ENCODE measurements at regions not wholly inside any gene's neighbourhood (a gene's known extent, or its start where the extent isn't known, plus 50 kb on each side); places are given as distances from the start of the nearest gene placed in this dataset.
"Not testable (repeated sequence)": the region's sequence is repeated elsewhere in the genome, so short reads cannot be mapped to it uniquely, and the experiment has no call there.

- no peak overlapping the region for H3K4me2 ChIP-seq (ENCODE audit: insufficient read depth, low read length)
- no peak overlapping the region for H3K9ac ChIP-seq (ENCODE audit: low read depth, low read length)
- H3K9me3 ChIP-seq (ENCODE audit: insufficient read depth, low read length, severe bottlenecking) = no peaks in the 10 kb centered on the region
- no peaks in the 10 kb centered on the region for H4K20me1 ChIP-seq (ENCODE audit: insufficient read depth, low read length)
- H3K36me3 ChIP-seq (ENCODE audit: insufficient read depth, low read length) = no peaks in the 10 kb centered on the region
- DNase-seq = no peak
- H3K79me2 ChIP-seq (ENCODE audit: insufficient read depth, low read length) = no peaks in the 10 kb centered on the region
- peak; percentile 40 for TF ChIP-seq CTCF (IDR thresholded peaks at IDR 0.05; ENCODE audit: borderline replicate concordance, extremely low read depth, low read length, poor library complexity, severe bottlenecking)
- TF ChIP-seq EZH2 (IDR thresholded peaks at IDR 0.05; ENCODE audit: borderline replicate concordance, low read depth, low read length, severe bottlenecking) = no peak
- peaks cover 28% of the 10 kb centered on the region for H3K27me3 ChIP-seq (ENCODE audit: insufficient read depth, low read length, poor library complexity)
- H3K27ac ChIP-seq (ENCODE audit: low read length) = no peak overlapping the region
- H3K4me1 ChIP-seq (ENCODE audit: insufficient read depth, low read length) = peaks cover 8% of the 10 kb centered on the region
- H2AFZ ChIP-seq (ENCODE audit: low read depth, low read length) = no peak overlapping the region
- H3K4me3 ChIP-seq (ENCODE audit: low read depth in 1 of 2, low read length in 2 of 2) = no peak overlapping the region
- no peak; the same call in 2 of the 3 replicates for ATAC-seq (ENCODE audit: insufficient read depth, low read depth)
Observed at GRCh38 chr3:197454014-197454413, 101.8 kb downstream of the BDH1 start.

- Histone ChIP-seq H3K27me3 (ENCODE audit: insufficient read depth, low read length, poor library complexity) (peaks cover 18% of the 10 kb centered on the region), H3K27ac (ENCODE audit: low read length) (no peak overlapping the region), H3K79me2 (ENCODE audit: insufficient read depth, low read length) (no peaks in the 10 kb centered on the region), H3K9me3 (ENCODE audit: insufficient read depth, low read length, severe bottlenecking) (no peaks in the 10 kb centered on the region), H3K4me1 (ENCODE audit: insufficient read depth, low read length) (no peaks in the 10 kb centered on the region), H3K36me3 (ENCODE audit: insufficient read depth, low read length) (no peaks in the 10 kb centered on the region), H2AFZ (ENCODE audit: low read depth, low read length) (no peak overlapping the region), H3K4me3 (ENCODE audit: low read depth in 1 of 2, low read length in 2 of 2) (no peak overlapping the region), H4K20me1 (ENCODE audit: insufficient read depth, low read length) (no peaks in the 10 kb centered on the region), H3K9ac (ENCODE audit: low read depth, low read length) (no peak overlapping the region), H3K4me2 (ENCODE audit: insufficient read depth, low read length) (no peak overlapping the region)
- ATAC-seq (ENCODE audit: insufficient read depth, low read depth) (no peak), DNase-seq (no peak)
- TF ChIP-seq EZH2 (IDR thresholded peaks at IDR 0.05; ENCODE audit: borderline replicate concordance, low read depth, low read length, severe bottlenecking) (no peak), CTCF (IDR thresholded peaks at IDR 0.05; ENCODE audit: borderline replicate concordance, extremely low read depth, low read length, poor library complexity, severe bottlenecking) (no peak)
Observed at GRCh38 chr3:197450810-197451209, 105.0 kb downstream of the BDH1 start.

- TF ChIP-seq EZH2 (IDR thresholded peaks at IDR 0.05; ENCODE audit: borderline replicate concordance, low read depth, low read length, severe bottlenecking) (no peak), CTCF (IDR thresholded peaks at IDR 0.05; ENCODE audit: borderline replicate concordance, extremely low read depth, low read length, poor library complexity, severe bottlenecking) (no peak)
- DNase-seq (no peak), ATAC-seq (ENCODE audit: insufficient read depth, low read depth) (no peak)
- Histone ChIP-seq H4K20me1 (ENCODE audit: insufficient read depth, low read length) (no peaks in the 10 kb centered on the region), H3K27ac (ENCODE audit: low read length) (no peak overlapping the region), H2AFZ (ENCODE audit: low read depth, low read length) (no peak overlapping the region), H3K4me2 (ENCODE audit: insufficient read depth, low read length) (no peak overlapping the region), H3K4me3 (ENCODE audit: low read depth in 1 of 2, low read length in 2 of 2) (no peak overlapping the region), H3K36me3 (ENCODE audit: insufficient read depth, low read length) (no peaks in the 10 kb centered on the region), H3K27me3 (ENCODE audit: insufficient read depth, low read length, poor library complexity) (peaks cover 14% of the 10 kb centered on the region), H3K4me1 (ENCODE audit: insufficient read depth, low read length) (no peaks in the 10 kb centered on the region), H3K9me3 (ENCODE audit: insufficient read depth, low read length, severe bottlenecking) (no peaks in the 10 kb centered on the region), H3K79me2 (ENCODE audit: insufficient read depth, low read length) (no peaks in the 10 kb centered on the region), H3K9ac (ENCODE audit: low read depth, low read length) (no peak overlapping the region)
Observed at GRCh38 chr3:197450308-197450707, 105.5 kb downstream of the BDH1 start.

GRCh38 chr3:197449181-197449580 lies 106.6 kb downstream of the BDH1 start:
- not testable (repeated sequence) for ATAC-seq (ENCODE audit: insufficient read depth, low read depth); H3K9me3 ChIP-seq (ENCODE audit: insufficient read depth, low read length, severe bottlenecking); H3K4me1 ChIP-seq (ENCODE audit: insufficient read depth, low read length); H3K79me2 ChIP-seq (ENCODE audit: insufficient read depth, low read length); H3K27ac ChIP-seq (ENCODE audit: low read length); H3K4me2 ChIP-seq (ENCODE audit: insufficient read depth, low read length); H3K27me3 ChIP-seq (ENCODE audit: insufficient read depth, low read length, poor library complexity); H3K4me3 ChIP-seq (ENCODE audit: low read depth in 1 of 2, low read length in 2 of 2); H4K20me1 ChIP-seq (ENCODE audit: insufficient read depth, low read length); DNase-seq; H3K36me3 ChIP-seq (ENCODE audit: insufficient read depth, low read length); H3K9ac ChIP-seq (ENCODE audit: low read depth, low read length); H2AFZ ChIP-seq (ENCODE audit: low read depth, low read length)

GRCh38 chr3:197447781-197448180 lies 108.0 kb downstream of the BDH1 start:
- not testable (repeated sequence) for H3K27me3 ChIP-seq (ENCODE audit: insufficient read depth, low read length, poor library complexity); H3K9me3 ChIP-seq (ENCODE audit: insufficient read depth, low read length, severe bottlenecking); H3K4me3 ChIP-seq (ENCODE audit: low read depth in 1 of 2, low read length in 2 of 2); H3K9ac ChIP-seq (ENCODE audit: low read depth, low read length); H3K27ac ChIP-seq (ENCODE audit: low read length); H3K79me2 ChIP-seq (ENCODE audit: insufficient read depth, low read length); H2AFZ ChIP-seq (ENCODE audit: low read depth, low read length); H3K4me2 ChIP-seq (ENCODE audit: insufficient read depth, low read length); H4K20me1 ChIP-seq (ENCODE audit: insufficient read depth, low read length); H3K4me1 ChIP-seq (ENCODE audit: insufficient read depth, low read length); ATAC-seq (ENCODE audit: insufficient read depth, low read depth); DNase-seq; H3K36me3 ChIP-seq (ENCODE audit: insufficient read depth, low read length)

Data from DND-41 (cell line).